NCI-H446 treated with DMSO at 0.1 percent for 48 hours (cell line): ENCODE measurements at regions not wholly inside any gene's neighbourhood (a gene's known extent, or its start where the extent isn't known, plus 50 kb on each side); places are given as distances from the start of the nearest gene placed in this dataset.

ENCODE experiments used
- DNase-seq: peaks from one replicate; lab custom pipeline; 2025; lab: John Stamatoyannopoulos, UW

DNA sequence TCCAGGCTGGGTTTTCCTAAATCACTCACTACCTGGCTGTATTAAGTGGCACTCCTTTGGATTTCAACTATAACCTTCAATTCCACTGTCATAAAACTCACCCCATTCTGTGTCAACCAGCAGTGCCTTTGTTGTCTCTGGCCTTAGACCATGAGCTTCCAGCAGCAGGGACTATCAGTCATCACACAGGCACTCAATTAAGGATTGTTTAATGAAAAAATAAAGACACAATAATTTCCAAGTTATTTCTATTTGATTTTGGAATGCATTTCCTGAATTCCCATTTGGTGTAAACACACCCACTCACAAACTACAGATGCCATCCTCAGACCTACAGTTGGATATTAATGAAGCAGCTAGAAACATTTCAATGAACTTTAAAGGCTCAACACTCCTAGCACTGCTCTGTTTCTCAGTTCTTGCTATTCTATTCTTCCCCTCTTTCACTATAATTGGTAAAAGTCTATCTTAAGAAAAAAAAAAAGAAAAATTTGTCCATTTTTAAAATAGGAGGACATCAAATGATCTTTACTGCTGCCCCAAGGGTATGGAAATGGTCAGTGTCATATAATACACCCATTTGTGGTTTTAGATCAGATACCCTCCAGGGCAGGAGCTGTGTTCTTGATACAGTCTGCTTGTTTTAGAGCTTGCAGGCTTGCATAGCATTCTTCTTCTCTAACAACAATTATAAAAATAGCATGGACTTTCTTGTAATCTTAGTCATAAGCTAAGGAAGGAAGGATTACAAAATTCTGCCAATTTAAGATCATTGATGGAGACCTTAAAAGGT, 156.4 kb downstream of the PTGER3 start:
- no peak for DNase-seq

DNA sequence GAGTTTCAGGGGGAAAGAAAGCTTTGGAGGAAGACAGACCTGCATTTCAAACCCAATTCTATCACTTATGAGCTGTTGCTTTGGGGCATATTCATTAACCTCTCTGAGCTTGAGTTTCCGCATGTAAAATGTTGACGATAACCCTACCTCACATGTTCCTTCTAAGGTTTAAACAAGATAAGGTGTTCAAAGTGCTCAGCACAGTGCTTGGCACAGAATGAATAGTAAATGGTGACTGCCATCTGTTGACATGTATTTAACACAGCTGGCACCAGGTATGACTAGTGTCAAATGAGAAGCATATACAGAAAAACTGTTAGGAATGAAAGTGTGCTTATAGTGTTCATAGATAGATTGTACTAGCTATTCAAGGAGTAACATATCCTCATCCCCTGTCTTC, 155.5 kb downstream of the PTGER3 start:
- DNase-seq = no peak

DNA sequence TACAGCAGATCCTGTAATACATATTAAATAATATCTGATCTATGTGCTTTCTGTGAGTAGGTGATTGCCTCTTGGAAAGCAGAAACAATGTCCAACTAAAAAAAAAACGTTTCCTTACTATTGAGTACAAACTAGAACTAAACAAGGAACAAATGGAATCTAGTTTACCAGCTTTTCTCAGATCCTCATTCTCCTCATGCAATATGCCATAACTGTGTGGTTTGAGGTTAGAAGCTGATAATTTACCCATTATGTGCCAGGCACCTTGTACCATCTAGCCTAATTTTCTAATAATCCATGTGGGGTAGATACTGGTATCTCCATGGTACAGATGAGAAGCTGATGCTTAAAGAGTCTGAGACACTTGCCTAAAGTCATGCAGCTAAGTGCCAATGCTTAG, 154.7 kb downstream of the PTGER3 start:
- no peak for DNase-seq

DNA sequence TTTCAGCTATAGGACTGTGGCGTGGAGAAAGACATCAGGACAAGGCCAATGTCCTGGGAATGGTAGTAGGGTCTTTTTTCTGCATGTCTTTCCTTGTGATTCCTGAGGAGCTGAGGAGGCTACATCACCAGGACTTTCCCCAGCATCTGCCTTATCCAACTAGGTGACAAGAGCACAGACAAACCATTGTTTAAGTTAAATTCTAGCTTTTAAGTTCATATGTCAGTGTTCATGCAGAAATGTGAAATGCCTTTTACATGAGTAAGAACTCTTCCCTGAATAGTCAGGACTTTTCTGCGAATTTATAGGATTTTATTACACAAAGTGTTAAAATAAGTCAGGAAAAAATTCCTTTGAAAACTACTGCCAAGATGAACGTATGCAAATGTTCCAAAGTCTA, 154.2 kb downstream of the PTGER3 start:
- no peak for DNase-seq

DNA sequence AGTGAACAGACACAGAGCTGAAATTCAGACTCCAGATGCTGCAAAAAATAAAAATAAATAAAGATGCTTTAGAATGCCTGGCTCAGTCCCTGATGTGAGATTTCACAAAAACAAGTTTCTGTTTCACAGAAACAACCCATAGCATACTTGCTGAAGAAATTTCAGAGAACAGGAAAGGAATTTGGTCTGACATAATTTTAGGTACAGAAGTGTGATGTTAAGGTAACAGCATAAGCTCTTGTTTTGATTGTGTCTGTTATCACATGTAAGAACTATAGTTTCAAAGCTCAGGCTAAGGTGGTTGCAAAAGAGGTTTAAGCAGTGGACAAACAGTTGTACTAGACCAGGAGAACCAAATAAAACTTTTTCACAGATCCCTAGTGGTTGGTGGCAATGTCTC, 152.1 kb downstream of the PTGER3 start:
- DNase-seq = no peak

DNA sequence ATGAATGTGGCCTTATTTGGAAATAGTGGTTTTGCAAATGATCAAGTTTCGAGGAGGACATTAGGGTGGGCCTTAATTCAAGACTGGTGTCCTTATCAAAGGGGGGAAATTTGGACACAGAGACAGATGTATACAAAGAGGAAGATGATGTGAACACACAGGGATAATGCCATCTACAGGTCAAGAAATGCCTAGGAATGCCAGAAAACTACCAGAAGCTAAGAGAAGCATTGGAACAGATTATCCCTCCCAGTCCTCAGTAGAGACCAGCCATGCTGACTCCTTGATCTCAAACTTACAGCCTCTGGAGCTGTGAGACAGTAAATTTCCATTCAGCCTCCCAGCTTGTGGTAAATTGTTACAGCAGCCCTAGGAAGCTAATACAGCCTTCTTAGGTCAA, 151.4 kb downstream of the PTGER3 start:
- DNase-seq = no peak

DNA sequence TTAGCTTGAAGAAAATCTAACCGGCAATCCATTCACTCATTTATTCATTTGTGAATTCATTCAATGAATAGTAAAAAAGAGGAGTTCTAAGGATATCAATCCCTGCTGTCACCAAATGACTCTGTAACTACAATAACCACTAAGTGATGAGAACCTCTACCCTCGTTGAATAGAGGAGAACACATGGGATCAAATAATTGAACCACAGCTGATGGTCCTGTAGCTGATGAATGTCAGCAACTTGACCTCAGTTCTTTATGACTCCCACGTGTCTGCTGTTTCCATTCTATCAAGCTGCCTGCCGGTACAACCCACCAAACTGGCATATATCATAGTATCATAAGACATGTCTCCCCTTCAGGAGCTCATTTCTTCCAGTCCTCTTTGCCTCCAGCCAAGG, 150.3 kb downstream of the PTGER3 start:
- DNase-seq = no peak

DNA sequence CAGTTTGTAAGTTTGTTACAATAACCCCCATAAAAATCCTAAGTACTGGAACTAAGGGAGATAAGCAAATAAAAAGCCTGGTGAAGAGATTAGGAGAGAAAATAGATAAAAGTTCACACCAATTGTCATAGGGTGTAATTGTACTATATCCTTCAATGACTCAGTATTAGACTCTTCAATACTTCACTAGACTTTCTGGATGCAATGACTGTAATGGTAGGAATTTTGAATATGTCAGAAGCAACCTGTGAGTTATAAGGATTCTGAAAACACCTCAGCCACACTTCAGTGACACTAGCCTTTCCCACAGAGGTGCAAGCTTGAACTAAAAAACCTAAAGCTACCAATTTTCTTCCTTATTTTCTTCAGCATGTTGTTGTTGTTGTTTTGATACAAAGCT, 147.9 kb downstream of the PTGER3 start:
- no peak for DNase-seq

DNA sequence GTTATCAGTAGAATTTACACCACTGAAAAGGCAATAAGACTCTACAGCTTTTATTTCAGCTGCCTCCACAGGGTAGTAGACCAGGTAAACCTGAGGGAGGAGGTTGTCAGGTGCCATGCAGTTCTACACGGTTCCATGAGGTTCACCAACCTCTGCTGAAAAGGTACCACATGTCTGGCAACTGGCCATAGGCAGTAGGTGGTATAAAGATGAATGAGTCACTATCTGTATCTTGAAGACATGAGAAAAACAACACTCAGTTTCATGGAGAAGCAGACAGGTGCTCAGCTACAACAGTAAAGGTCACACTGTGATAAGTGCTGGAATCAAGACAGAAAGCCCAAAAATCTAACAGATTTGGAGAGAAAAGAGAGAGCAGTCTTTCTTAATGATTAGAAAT, 145.4 kb downstream of the PTGER3 start:
- no peak for DNase-seq

DNA sequence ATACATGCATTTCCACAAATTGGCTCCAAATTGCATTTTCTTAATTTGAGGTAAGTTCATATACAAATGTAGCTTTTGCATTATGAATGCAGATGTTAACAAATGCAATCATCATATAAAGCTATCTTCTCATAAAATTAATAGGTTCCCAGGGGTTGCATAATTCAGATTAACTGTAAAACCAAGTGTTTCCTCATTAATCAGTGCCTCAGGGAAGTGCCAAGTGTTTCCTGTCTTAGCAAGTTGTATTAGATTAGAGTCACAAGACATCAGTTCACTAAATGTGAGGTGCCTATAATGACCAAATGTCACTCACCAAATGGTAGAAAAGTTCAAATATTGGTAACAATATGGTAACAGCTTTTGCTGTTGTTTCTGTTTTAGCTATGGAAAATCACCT, 140.8 kb downstream of the PTGER3 start:
- no peak for DNase-seq

DNA sequence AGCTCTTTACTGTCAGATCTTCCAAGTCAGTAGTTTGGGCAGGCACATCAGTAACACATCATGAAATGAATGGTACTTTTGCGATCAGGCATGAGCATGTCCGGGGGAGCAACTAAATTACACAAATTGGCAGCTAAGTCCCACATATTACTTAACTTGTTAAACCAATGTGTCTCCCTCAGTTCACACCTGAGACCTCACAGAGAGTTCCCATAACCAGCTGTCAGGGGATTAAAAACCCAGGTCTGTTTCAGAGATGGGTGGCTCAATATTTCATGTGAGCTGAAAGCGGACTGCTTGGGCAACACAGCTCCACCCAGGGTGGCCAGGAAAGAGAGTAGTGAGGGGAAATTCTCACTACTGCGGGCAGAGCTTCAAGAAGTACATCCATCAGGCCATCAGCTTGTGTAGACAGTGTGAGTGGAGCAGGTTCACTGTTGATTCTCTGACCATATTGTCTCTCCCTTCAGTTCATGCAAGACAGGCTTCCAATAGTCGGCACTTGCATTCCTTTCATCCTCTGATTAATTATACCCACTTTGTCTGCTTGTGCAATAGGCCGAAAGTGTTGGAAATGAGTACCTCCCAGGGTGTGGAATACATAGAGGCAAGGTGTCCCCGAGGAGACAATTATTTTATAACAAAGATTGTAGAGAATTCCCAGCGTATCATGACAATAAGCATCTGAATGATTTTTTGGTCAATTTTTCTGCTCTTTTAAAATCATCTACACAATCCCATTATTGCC, 139.9 kb downstream of the PTGER3 start:
- DNase-seq = no peak

DNA sequence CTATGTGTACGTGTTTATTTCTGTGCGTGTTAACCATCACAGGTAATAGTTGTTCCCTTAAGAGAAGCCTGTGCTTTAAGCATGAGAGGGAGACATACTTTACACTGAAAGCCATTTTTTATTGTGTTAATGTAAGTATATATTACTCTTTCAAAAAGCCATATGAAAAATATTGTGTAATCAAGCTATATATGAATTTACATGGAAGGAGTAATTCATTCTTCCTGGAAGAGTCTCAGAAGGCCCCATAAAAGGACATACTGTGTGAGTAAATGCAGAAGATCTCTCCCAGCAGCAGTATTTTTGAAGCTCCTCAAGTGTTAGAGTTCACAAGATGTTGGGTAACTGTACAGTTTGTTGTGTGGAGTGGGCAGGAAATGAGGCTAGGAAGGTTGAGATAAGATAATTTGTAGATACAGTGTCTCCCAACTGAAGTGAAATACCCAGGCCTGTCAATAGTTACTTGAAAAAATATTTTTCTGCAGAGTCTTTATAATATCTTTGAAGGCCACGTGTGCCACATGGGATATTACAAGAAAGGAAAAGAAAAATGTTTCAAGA, 138.3 kb downstream of the PTGER3 start:
- no peak for DNase-seq

DNA sequence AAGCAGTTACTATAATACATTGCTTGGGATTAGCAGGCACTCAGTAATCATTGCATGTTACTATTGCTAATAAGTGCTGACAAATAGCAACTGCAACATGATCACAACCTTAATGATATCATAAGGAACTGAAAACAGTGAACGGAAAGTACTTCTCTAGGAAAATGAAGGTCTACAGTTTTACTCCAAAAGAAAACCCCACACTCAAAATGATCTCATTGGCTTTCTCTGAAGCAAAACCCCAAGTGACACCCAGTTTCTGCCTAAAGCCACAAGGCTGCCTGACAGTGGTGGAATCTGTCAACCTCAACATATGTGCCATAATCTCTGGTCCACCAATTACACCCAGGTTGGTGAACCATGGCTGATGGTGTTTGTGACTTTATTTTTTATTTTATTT, 137.6 kb downstream of the PTGER3 start:
- no peak for DNase-seq

DNA sequence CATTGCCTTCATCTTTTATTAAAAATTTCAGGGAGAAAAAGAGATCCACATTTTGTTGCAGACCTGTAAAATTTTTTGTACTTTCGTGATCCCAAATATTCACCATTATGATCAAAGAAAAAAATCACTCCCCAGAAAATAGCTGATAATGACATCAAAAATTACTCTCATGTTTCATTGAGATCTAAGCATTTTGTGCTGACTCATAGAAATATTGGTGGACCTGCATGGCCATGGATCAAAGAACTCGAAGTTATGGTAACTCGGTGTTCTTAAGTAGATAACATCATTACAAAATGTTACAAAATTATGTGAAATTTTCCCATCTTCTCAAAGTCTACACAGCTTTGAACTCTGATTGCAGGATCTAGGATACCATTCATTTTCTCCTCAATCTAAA, 135.8 kb downstream of the PTGER3 start:
- no peak for DNase-seq

DNA sequence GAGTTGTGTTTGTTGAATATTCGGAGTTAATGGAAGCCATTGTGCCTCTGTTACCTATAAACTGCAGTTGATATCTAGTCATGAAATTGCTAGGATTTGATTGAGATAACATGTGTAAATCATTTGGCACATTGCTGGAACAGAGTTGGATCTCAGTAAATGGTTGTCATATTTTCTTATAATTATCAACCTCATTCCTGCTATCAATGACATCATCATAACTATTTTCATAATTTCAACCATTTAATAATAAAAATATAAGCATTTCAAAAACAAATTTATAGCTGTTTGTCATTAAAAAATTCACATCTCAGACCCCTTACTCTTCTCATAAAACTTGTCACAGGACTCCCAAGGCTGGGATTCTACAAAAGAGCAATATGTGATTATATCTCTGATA, 133.4 kb downstream of the PTGER3 start:
- no peak for DNase-seq

DNA sequence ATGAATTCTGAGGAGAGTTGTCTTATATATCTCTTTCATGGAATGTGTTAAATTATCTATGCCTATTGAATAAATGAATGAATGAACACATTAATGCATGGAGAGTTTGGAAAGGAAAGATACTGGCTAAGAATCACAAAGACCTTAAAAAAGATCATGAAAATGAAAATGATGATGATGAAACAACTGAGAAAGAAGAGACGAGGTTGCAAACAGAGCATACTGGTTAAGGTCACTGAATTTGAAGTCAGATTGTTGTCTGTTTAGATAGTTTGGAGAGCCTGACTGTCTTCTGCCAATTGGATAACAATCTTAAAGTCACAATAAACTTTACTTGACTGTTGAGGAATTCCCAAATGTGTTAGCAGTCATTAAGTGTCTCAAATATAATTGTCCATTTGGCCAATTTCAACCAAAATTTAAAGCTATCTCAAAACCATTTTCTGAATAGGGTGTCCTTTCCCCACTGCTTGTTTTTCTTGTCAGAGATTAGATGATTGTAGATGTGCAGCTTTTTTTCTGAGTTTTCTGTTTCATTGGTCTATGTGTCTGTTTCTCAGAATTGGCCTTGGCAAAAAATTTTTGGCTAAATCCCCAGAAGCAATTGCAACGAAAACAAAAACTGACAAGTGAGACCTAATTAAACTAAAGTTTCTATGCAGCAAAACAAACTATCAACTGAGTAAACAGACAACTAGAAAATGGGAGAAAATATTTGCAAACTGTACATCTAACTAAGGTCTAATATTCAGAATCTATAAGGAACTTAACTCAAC, 132.2 kb downstream of the PTGER3 start:
- DNase-seq = no peak

DNA sequence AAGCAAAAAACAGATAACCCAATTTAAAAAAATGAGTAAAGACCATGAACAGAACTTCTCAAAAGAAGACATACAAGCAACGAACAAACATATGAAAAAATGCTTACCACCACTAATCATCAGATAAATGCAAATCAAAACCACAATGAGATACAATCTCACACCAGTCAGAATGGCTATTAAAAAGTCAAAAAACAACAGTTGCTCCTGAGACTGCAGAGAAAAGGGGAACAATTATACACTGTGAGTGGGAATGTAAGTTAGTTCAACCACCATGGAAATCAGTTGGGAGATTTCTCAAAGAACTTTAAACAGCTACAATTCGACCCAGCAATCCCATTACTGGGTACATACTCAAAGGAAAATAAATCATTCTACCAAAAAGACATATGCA, 131.6 kb downstream of the PTGER3 start:
- no peak for DNase-seq

DNA sequence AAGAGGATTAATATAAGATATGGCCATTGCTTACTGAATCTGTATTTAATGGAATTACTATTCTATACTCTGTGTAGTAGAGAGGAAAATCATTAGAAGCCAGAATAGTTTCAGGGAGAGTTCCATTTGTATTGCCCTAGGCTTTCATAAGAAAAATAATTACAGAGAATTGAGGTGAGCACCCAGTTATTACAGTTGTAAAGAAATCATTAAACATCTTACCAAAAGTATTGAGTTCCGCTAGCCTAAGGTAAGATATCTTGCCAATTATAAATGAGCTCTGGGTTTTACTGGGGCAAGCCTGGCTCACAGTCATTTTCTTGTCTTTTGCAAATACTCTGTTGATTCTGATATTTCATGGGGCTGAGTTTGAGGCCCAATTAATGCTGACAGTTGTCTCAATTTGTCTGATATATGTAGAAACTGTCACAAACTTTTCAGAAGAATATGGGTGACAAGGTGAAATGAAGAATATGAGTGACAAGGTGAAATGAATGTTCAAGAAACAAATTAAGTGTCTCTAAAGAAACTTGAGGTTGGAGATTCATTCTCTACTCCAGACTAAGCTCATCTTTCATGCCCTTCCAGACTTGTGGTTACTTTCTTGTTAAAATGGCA, 127.8 kb downstream of the PTGER3 start:
- no peak for DNase-seq
